ENCODE measurements at regions not wholly inside any gene's neighbourhood (a gene's known extent, or its start where the extent isn't known, plus 50 kb on each side); places are given as distances from the start of the nearest gene placed in this dataset.

- Histone ChIP-seq H3K4me1 (ENCODE audit: control insufficient read depth in 1 of 2, low read depth in 2 of 2) (no peaks in the 10 kb centered on the region), H3K9me3 (no peaks in the 10 kb centered on the region), H3K27me3 (replicated peaks; ENCODE audit: insufficient read depth) (no peaks in the 10 kb centered on the region), H3K4me3 (no peak overlapping the region), H3K36me3 (no peaks in the 10 kb centered on the region), H3K27ac (no peak overlapping the region)
- no peak for TF ChIP-seq CTCF (IDR thresholded peaks at IDR 0.05)
- no peak for ATAC-seq (ENCODE audit: insufficient number of reproducible peaks, low FRiP score, low read depth)
- no peak for DNase-seq (ENCODE audit: low spot score)
Measured at GRCh38 chr18:41517142-41517541, 437.9 kb upstream of the PIK3C3 start.

DNA sequence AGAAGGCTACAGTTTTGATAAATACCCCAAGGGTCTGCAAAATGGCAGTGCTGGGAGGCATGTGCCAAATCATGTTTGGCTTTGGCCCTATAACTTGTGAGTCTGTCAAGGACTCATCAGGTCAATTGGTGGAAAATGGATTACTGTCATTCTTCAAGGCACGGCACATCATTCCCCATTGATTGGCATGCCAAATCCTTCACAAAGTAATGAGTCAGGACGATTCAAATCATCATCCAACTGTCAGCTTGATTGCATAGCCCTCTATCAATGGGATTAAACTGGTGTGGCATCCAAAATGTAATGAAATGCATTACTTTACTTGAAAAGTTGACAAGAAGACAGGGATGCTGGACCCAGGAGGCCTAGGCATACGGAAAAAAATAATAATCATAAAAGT, 441.6 kb upstream of the PIK3C3 start:
- Histone ChIP-seq H3K27me3 (replicated peaks; ENCODE audit: insufficient read depth) (no peaks in the 10 kb centered on the region), H3K36me3 (no peaks in the 10 kb centered on the region), H3K4me1 (ENCODE audit: control insufficient read depth in 1 of 2, low read depth in 2 of 2) (no peaks in the 10 kb centered on the region), H3K9me3 (no peaks in the 10 kb centered on the region), H3K4me3 (no peak overlapping the region), H3K27ac (no peak overlapping the region)
- TF ChIP-seq CTCF (IDR thresholded peaks at IDR 0.05), result no peak
- DNase-seq (ENCODE audit: low spot score) (no peak), ATAC-seq (ENCODE audit: insufficient number of reproducible peaks, low FRiP score, low read depth) (no peak)

DNA sequence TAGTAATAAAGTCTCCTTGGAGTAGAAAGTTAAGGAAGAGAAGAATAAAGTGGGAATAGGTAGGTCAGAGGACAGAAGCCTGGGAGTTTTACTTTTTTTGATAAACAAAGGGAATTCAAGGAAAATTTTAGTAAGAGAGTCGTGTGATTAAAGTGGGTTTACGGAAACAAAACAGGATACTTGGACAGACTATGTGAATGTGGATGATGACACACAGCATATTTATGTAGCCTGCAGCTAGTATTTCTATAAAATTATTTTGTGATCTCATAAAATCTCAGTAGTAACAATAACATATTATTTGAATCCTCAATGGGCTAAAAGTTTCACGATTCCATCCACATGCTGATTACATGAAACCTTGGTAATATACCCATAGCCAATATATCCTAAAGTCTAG, 450.7 kb upstream of the PIK3C3 start:
- no peak for TF ChIP-seq CTCF (IDR thresholded peaks at IDR 0.05)
- DNase-seq (ENCODE audit: low spot score), result no peak
- no peak for ATAC-seq (ENCODE audit: insufficient number of reproducible peaks, low FRiP score, low read depth)
- H3K27me3 ChIP-seq (replicated peaks; ENCODE audit: insufficient read depth), result no peaks in the 10 kb centered on the region
- no peak overlapping the region for H3K4me3 ChIP-seq
- H3K9me3 ChIP-seq, result no peaks in the 10 kb centered on the region
- no peaks in the 10 kb centered on the region for H3K4me1 ChIP-seq (ENCODE audit: control insufficient read depth in 1 of 2, low read depth in 2 of 2)
- H3K36me3 ChIP-seq, result no peaks in the 10 kb centered on the region
- H3K27ac ChIP-seq, result no peak overlapping the region

DNA sequence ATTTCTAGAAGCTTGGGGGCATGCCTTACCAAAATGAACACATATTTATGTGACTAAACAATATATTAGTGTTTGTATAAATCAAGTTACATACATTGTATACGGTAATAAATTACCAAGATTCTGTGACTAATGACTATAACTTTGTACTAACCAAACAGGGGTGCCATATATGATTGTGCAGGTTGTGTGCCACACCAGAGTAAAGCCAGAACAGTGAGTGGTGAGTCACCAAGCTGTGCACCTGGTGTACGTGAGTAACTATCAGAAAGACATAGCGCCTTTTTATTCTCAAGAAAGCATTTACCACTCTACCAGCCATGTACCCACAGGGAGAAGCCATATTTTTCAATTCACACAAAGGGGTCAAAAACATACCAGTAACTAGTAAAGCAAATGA, 453.2 kb upstream of the PIK3C3 start:
- Histone ChIP-seq H3K27me3 (replicated peaks; ENCODE audit: insufficient read depth) (no peaks in the 10 kb centered on the region), H3K27ac (no peak overlapping the region), H3K4me1 (ENCODE audit: control insufficient read depth in 1 of 2, low read depth in 2 of 2) (no peaks in the 10 kb centered on the region), H3K36me3 (no peaks in the 10 kb centered on the region), H3K9me3 (no peaks in the 10 kb centered on the region), H3K4me3 (no peak overlapping the region)
- DNase-seq (ENCODE audit: low spot score) (no peak), ATAC-seq (ENCODE audit: insufficient number of reproducible peaks, low FRiP score, low read depth) (no peak)
- no peak for TF ChIP-seq CTCF (IDR thresholded peaks at IDR 0.05)

DNA sequence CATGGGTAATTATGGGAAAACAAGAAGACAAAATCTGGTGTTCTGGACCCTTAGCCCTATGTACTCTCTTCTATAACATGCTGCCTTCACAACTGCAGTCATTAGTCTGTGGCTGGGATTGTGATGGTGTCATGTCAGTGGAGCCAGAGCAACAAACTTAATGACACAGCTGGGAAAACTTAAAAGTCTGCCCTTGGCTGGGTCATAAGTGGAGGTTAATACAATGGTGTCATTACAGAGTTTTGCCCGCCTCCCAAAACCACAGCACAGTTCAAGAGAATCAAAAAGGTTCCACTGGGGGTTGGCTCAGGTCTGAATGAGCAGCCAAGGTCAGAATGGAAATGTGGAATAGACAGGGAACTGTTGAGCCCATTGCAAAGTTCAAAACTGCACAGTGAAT, 455.7 kb upstream of the PIK3C3 start:
- no peak for TF ChIP-seq CTCF (IDR thresholded peaks at IDR 0.05)
- ATAC-seq (ENCODE audit: insufficient number of reproducible peaks, low FRiP score, low read depth), result no peak
- no peak for DNase-seq (ENCODE audit: low spot score)

More for the DNA sequence above, 455.7 kb upstream of the PIK3C3 start:
- no peaks in the 10 kb centered on the region for H3K4me1 ChIP-seq (ENCODE audit: control insufficient read depth in 1 of 2, low read depth in 2 of 2)
- no peak overlapping the region for H3K27ac ChIP-seq
- H3K36me3 ChIP-seq, result no peaks in the 10 kb centered on the region
- no peaks in the 10 kb centered on the region for H3K9me3 ChIP-seq
- H3K27me3 ChIP-seq (replicated peaks; ENCODE audit: insufficient read depth), result no peaks in the 10 kb centered on the region
- H3K4me3 ChIP-seq, result no peak overlapping the region
